ENCODE measurements at regions not wholly inside any gene's neighbourhood (a gene's known extent, or its start where the extent isn't known, plus 50 kb on each side); places are given as distances from the start of the nearest gene placed in this dataset.

DNA sequence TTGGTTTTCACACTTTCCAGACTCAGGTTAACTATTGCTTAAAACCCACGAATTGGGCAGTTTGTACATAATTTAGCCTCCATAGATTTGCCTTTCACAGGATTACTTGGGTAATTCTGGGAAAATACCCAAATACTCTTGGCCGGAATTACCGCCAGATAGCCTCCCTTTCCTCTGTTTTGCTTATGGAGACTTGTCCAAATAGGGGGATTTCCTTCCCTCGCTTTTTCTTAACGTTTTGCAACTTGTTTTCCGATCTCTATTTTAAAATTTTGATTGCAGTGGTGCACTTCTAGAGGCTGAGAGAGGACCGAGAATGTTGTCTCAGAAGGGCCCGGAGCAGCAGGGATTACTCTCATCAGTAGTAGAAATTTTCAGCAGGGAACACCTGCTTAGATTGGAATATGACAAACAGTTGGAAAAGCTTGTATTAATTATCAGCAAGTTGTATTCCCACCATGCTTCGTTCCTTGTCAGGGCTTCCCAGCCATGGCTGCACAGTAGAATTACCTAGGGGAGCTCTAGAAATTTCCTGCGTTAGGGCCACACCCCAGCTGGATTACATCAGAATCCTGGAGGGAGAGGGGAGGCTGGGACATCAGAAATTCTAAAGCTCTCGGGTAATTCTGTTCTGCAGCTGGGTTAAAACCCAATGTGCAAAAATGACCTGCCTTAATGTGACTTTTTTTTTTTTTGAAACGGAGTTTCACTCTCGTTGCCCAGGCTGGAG, 329.1 kb downstream of the SH3GL2 start:
- POLR2A ChIA-PET, result no interaction called here
- intact Hi-C loops (cut with micrococcal nuclease), result no loop called here
- H3K36me3 ChIP-seq (replicated peaks in 1 of 2; ENCODE audit: control extremely low read depth in 1 of 2, control insufficient read depth in 1 of 2, extremely low read depth in 1 of 2, insufficient read depth in 2 of 2, low read length in 1 of 2), result no peaks in the 10 kb centered on the region
- H3K4me1 ChIP-seq (ENCODE audit: control insufficient read depth in 2 of 2, insufficient read depth in 2 of 2, low read length in 2 of 2), result no peaks in the 10 kb centered on the region
- Mint-ChIP-seq H3K9me3 (ENCODE audit: insufficient read depth) (no peaks in the 10 kb centered on the region), H3K27me3 (peaks cover 18% of the 10 kb centered on the region), H3K4me3 (no peak overlapping the region), H3K4me1 (no peaks in the 10 kb centered on the region), H3K27ac (no peak overlapping the region)
- CTCF ChIA-PET, result no interaction called here
- no peak overlapping the region for H3K9ac ChIP-seq (ENCODE audit: low read length)
- H3K27me3 ChIP-seq (replicated peaks in 1 of 4; ENCODE audit: control extremely low read depth in 1 of 4, control insufficient read depth in 3 of 4, insufficient read depth in 4 of 4, low read length in 3 of 4), result peaks cover 0 to 19% (median 3%) of the 10 kb centered on the region in 4 experiments
- TF ChIP-seq EZH2 (IDR thresholded peaks at IDR 0.05; ENCODE audit: borderline replicate concordance, insufficient read depth, low read depth, low read length, poor library complexity, severe bottlenecking), result no peak
- TF ChIP-seq, protein P1, sequence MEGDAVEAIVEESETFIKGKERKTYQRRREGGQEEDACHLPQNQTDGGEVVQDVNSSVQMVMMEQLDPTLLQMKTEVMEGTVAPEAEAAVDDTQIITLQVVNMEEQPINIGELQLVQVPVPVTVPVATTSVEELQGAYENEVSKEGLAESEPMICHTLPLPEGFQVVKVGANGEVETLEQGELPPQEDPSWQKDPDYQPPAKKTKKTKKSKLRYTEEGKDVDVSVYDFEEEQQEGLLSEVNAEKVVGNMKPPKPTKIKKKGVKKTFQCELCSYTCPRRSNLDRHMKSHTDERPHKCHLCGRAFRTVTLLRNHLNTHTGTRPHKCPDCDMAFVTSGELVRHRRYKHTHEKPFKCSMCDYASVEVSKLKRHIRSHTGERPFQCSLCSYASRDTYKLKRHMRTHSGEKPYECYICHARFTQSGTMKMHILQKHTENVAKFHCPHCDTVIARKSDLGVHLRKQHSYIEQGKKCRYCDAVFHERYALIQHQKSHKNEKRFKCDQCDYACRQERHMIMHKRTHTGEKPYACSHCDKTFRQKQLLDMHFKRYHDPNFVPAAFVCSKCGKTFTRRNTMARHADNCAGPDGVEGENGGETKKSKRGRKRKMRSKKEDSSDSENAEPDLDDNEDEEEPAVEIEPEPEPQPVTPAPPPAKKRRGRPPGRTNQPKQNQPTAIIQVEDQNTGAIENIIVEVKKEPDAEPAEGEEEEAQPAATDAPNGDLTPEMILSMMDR (IDR thresholded peaks at IDR 0.05), result no peak
- ATAC-seq (ENCODE audit: low read depth), result no peak
- no peaks in the 10 kb centered on the region for H4K20me1 ChIP-seq (ENCODE audit: control insufficient read depth, insufficient read depth, low read length, poor library complexity, severe bottlenecking)
- H3K9me3 ChIP-seq (ENCODE audit: control extremely low read depth in 1 of 3, control insufficient read depth in 2 of 3, insufficient read depth in 1 of 3, low read length in 2 of 3), result peaks cover 0 to 17% (median 0%) of the 10 kb centered on the region in 3 donors
- 86% methylated on average over 10 of the region's 13 CpGs for WGBS (ENCODE audit: insufficient coverage)
- no peaks in the 10 kb centered on the region for H3K79me2 ChIP-seq (ENCODE audit: control insufficient read depth, insufficient read depth, low read length)
- no peak overlapping the region for H3K27ac ChIP-seq (ENCODE audit: low read length in 2 of 2)
- no peak for DNase-seq
- H3K4me2 ChIP-seq (replicated peaks; ENCODE audit: low read depth, low read length, poor library complexity, severe bottlenecking), result no peak overlapping the region
- H3K4me3 ChIP-seq (ENCODE audit: control extremely low read depth in 1 of 5, extremely low read depth in 1 of 5, insufficient read depth in 1 of 5, low read depth in 2 of 5, low read length in 4 of 5), result no peak overlapping the region
- no peak overlapping the region for H2AFZ ChIP-seq (ENCODE audit: insufficient read depth, low read depth, low read length, poor library complexity, severe bottlenecking)

DNA sequence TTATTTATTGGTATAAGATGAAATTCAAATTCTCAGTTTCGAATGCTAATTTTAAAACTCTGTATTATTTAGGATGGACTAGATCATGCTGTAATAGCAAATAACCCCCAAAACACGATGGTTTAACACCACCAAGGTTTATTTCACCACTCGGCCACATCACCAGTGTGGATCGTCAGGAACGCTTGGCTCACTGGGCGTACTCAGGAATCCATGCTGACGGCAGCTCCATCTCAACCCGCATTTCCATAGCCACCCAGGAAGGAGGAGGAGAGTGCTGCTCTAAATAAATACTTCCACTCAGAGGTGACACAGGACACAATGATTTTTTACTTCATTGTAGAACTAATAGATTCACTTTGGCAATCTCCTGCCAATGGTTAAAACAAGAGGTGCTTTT, 347.4 kb downstream of the SH3GL2 start:
- H2AFZ ChIP-seq (ENCODE audit: insufficient read depth, low read depth, low read length, poor library complexity, severe bottlenecking), result no peak overlapping the region
- no peak for ATAC-seq (ENCODE audit: low read depth)
- Mint-ChIP-seq H3K4me3 (no peak overlapping the region), H3K9me3 (ENCODE audit: insufficient read depth) (no peaks in the 10 kb centered on the region), H3K4me1 (no peaks in the 10 kb centered on the region), H3K27me3 (no peaks in the 10 kb centered on the region), H3K27ac (no peak overlapping the region)
- no peak overlapping the region for H3K4me3 ChIP-seq (ENCODE audit: control extremely low read depth in 1 of 5, extremely low read depth in 1 of 5, insufficient read depth in 1 of 5, low read depth in 2 of 5, low read length in 4 of 5)
- H3K4me2 ChIP-seq (replicated peaks; ENCODE audit: low read depth, low read length, poor library complexity, severe bottlenecking), result no peak overlapping the region
- POLR2A ChIA-PET, result no interaction called here
- H3K27me3 ChIP-seq (replicated peaks in 1 of 4; ENCODE audit: control extremely low read depth in 1 of 4, control insufficient read depth in 3 of 4, insufficient read depth in 4 of 4, low read length in 3 of 4), result no peaks in the 10 kb centered on the region
- H3K4me1 ChIP-seq (ENCODE audit: control insufficient read depth in 2 of 2, insufficient read depth in 2 of 2, low read length in 2 of 2), result no peaks in the 10 kb centered on the region
- no peak for TF ChIP-seq EZH2 (IDR thresholded peaks at IDR 0.05; ENCODE audit: borderline replicate concordance, insufficient read depth, low read depth, low read length, poor library complexity, severe bottlenecking)
- H3K9me3 ChIP-seq (ENCODE audit: control extremely low read depth in 1 of 3, control insufficient read depth in 2 of 3, insufficient read depth in 1 of 3, low read length in 2 of 3), result peaks cover 0 to 3% (median 0%) of the 10 kb centered on the region in 3 donors
- no peak overlapping the region for H3K9ac ChIP-seq (ENCODE audit: low read length)
- CTCF ChIA-PET, result no interaction called here
- no peaks in the 10 kb centered on the region for H4K20me1 ChIP-seq (ENCODE audit: control insufficient read depth, insufficient read depth, low read length, poor library complexity, severe bottlenecking)
- DNase-seq, result no peak
- H3K79me2 ChIP-seq (ENCODE audit: control insufficient read depth, insufficient read depth, low read length), result no peaks in the 10 kb centered on the region
- WGBS (ENCODE audit: insufficient coverage), result 100% methylated on average over 1 of the region's 8 CpGs
- H3K36me3 ChIP-seq (replicated peaks in 1 of 2; ENCODE audit: control extremely low read depth in 1 of 2, control insufficient read depth in 1 of 2, extremely low read depth in 1 of 2, insufficient read depth in 2 of 2, low read length in 1 of 2), result no peaks in the 10 kb centered on the region
- H3K27ac ChIP-seq (ENCODE audit: low read length in 2 of 2), result no peak overlapping the region
- intact Hi-C loops (cut with micrococcal nuclease), result no loop called here

Data from B cell (primary cell).